Fibroblast of lung (primary cell): ENCODE measurements at regions not wholly inside any gene's neighbourhood (a gene's known extent, or its start where the extent isn't known, plus 50 kb on each side); places are given as distances from the start of the nearest gene placed in this dataset.

ENCODE experiments used
- DNase-seq, 2 donors: peaks; one replicate each; pipeline versions ENCODE4 v3.0.0 to v3.0.0-alpha.2; 2010; ENCODE audit warnings: low read depth in 2 of 2
- H2AFZ ChIP-seq: 2 replicates; pipeline ENCODE4 v1.5.1; 2012; ENCODE audit warnings: low read length, control low read depth, inconsistent platforms
- H3K27ac ChIP-seq: 2 replicates; pipeline ENCODE4 v1.5.1; 2011; ENCODE audit warnings: low read length, control low read depth; ENCODE audit not compliant: insufficient read depth
- H3K27me3 ChIP-seq: 2 replicates; pipeline ENCODE4 v1.5.1; 2011; ENCODE audit warnings: mild to moderate bottlenecking, low read length; ENCODE audit not compliant: control insufficient read depth, insufficient read depth
- H3K36me3 ChIP-seq: 2 replicates; pipeline ENCODE4 v1.5.1; 2011; ENCODE audit warnings: low read length; ENCODE audit not compliant: control insufficient read depth, insufficient read depth
- H3K4me1 ChIP-seq: 2 replicates; pipeline ENCODE4 v1.5.1; 2011; ENCODE audit warnings: low read length; ENCODE audit not compliant: control insufficient read depth, insufficient read depth; ENCODE audit errors: extremely low read depth
- H3K4me2 ChIP-seq: 2 replicates; pipeline ENCODE4 v1.5.1; 2011; ENCODE audit warnings: low read length, control low read depth; ENCODE audit not compliant: insufficient read depth; ENCODE audit errors: extremely low read depth
- H3K4me3 ChIP-seq, 4 experiments: fragments of 200-600 bp in 1 of 4; sonication (generic) in 1 of 4; replicated peaks in 1 of 4; 2 replicates each; pipeline ENCODE4 v1.5.1; 2011 to 2016; ENCODE audit warnings: low read length in 4 of 4, low read depth in 3 of 4, mild to moderate bottlenecking in 3 of 4, control low read depth in 2 of 4, inconsistent platforms in 1 of 4, mixed read lengths in 1 of 4; ENCODE audit not compliant: insufficient read depth in 1 of 4; ENCODE audit errors: control extremely low read depth in 1 of 4
- H3K79me2 ChIP-seq: 2 replicates; pipeline ENCODE4 v1.5.1; 2012; ENCODE audit warnings: mild to moderate bottlenecking, low read length, inconsistent platforms; ENCODE audit not compliant: control insufficient read depth, insufficient read depth
- H3K9ac ChIP-seq: 2 replicates; pipeline ENCODE4 v1.5.1; 2011; ENCODE audit warnings: mild to moderate bottlenecking, low read length, control low read depth; ENCODE audit not compliant: insufficient read depth
- H3K9me3 ChIP-seq: 2 replicates; pipeline ENCODE4 v1.5.1; 2012; ENCODE audit warnings: low read depth, low read length; ENCODE audit not compliant: control insufficient read depth, insufficient read depth
- H4K20me1 ChIP-seq: 2 replicates; pipeline ENCODE4 v1.5.1; 2011; ENCODE audit warnings: low read length; ENCODE audit not compliant: control insufficient read depth, insufficient read depth; ENCODE audit errors: extremely low read depth
- EZH2 ChIP-seq: IDR thresholded peaks from 2 replicates; pipeline ENCODE4 v1.5.1; 2012; ENCODE audit warnings: low read length, control low read depth, mild to moderate bottlenecking; ENCODE audit errors: missing control alignments
- TF ChIP-seq, protein P1 (sequence below), 2 donors: IDR thresholded peaks in 1 of 2; conservative IDR thresholded peaks in 1 of 2; 1 replicate in 1 of 2; 2 replicates in 1 of 2; pipeline ENCODE4 v1.5.1; 2011 to 2012; ENCODE audit warnings: low read length in 2 of 2, control low read depth in 1 of 2, inconsistent platforms in 1 of 2, low read depth in 1 of 2, mild to moderate bottlenecking in 1 of 2

DNA sequence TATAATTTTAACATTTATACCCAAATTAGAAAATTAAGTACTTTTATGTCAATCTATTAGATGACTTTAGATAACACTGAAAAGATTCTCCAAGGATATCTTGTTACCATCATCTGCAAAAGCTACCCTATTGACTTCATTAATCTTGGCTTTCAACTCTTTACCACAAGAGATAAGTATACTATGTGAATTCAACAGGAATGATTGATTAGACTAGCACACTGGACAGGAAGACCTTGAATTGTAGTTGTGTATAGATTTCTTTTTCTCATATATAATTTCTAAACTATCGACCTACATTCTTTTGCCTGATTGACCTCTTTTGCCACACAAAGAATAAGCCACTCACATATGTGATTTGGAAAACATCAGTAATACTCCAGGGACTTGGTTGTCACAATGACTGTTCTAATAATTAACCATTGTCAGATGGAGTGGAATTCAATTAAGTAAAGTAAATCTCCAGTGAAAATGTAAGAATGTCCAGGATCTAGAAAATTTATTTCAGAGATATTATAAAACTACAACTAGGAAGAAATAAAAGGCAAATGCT lies 1132.0 kb downstream of the SORCS1 start:
- Histone ChIP-seq H3K36me3 (no peaks in the 10 kb centered on the region), H3K9me3 (no peaks in the 10 kb centered on the region), H3K79me2 (no peaks in the 10 kb centered on the region), H4K20me1 (no peaks in the 10 kb centered on the region), H3K27me3 (no peaks in the 10 kb centered on the region), H3K4me3 (no peak overlapping the region), H3K27ac (no peak overlapping the region), H3K4me2 (no peak overlapping the region), H3K4me1 (no peaks in the 10 kb centered on the region), H2AFZ (no peak overlapping the region), H3K9ac (no peak overlapping the region)
- DNase-seq: no peak
- TF ChIP-seq, protein P1, sequence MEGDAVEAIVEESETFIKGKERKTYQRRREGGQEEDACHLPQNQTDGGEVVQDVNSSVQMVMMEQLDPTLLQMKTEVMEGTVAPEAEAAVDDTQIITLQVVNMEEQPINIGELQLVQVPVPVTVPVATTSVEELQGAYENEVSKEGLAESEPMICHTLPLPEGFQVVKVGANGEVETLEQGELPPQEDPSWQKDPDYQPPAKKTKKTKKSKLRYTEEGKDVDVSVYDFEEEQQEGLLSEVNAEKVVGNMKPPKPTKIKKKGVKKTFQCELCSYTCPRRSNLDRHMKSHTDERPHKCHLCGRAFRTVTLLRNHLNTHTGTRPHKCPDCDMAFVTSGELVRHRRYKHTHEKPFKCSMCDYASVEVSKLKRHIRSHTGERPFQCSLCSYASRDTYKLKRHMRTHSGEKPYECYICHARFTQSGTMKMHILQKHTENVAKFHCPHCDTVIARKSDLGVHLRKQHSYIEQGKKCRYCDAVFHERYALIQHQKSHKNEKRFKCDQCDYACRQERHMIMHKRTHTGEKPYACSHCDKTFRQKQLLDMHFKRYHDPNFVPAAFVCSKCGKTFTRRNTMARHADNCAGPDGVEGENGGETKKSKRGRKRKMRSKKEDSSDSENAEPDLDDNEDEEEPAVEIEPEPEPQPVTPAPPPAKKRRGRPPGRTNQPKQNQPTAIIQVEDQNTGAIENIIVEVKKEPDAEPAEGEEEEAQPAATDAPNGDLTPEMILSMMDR (conservative IDR thresholded peaks at IDR 0.05 in 1 of 2, IDR thresholded peaks at IDR 0.05 in 1 of 2; ENCODE audit: low read depth in 1 of 2, low read length in 2 of 2): no peak
- no peak for TF ChIP-seq EZH2

DNA sequence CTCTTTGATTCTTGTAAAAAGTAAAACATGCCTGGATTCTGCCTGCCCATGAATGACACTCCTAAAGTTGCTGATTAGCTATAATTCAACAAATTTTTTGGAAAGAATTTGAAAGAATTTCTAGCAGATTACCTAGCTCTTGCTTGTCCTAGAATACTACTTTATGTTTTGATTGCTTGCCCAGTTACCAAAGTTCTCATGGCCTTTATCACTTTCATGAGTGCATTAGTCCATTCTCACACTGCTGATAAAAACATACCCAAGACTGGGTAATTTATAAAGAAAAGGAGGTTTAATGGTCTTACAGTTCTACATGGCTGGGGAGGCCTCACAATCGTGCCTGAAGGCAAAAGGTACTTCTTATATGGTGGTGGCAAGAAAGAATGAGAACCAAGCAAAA lies 1137.3 kb downstream of the SORCS1 start:
- Histone ChIP-seq H3K27ac (no peak overlapping the region), H3K79me2 (no peaks in the 10 kb centered on the region), H3K36me3 (no peaks in the 10 kb centered on the region), H4K20me1 (no peaks in the 10 kb centered on the region), H3K4me3 (no peak overlapping the region), H3K9me3 (no peaks in the 10 kb centered on the region), H3K4me2 (no peak overlapping the region), H3K27me3 (no peaks in the 10 kb centered on the region), H2AFZ (no peak overlapping the region), H3K4me1 (no peaks in the 10 kb centered on the region), H3K9ac (no peak overlapping the region)
- no peak for DNase-seq
- no peak for TF ChIP-seq EZH2
- TF ChIP-seq, protein P1 (conservative IDR thresholded peaks at IDR 0.05 in 1 of 2, IDR thresholded peaks at IDR 0.05 in 1 of 2; ENCODE audit: low read depth in 1 of 2, low read length in 2 of 2): no peak

DNA sequence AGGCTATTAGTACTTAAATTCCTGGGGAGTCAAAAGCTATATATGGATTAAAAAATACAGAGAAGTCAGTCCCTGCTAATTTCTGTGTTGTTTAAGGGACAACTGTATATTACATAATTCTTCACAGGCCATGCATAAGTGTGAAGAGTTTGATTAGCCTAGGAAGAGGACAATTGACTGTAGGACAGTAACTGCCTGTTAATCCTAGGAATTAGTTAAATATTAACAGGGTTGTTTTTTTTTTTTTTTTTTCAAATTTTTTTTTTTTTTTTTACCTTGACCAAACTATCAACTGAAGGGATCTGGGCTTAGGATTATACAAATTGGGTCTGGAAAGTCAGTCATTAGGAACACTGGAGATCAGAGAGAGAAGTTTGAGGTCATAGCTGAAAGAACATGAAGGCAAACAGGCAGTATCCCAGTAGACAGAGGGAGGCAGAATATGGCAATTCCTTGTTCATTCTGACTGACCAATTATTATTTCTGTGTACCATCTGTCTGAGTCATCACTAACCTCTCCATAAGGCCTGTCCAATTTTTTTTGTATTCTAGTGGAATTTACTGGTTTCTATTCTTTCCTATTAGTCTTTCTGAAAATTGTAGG lies 1139.2 kb downstream of the SORCS1 start:
- Histone ChIP-seq H3K9me3 (no peaks in the 10 kb centered on the region), H4K20me1 (no peaks in the 10 kb centered on the region), H3K27ac (no peak overlapping the region), H3K79me2 (no peaks in the 10 kb centered on the region), H3K4me2 (no peak overlapping the region), H3K9ac (no peak overlapping the region), H3K4me3 (no peak overlapping the region), H2AFZ (no peak overlapping the region), H3K27me3 (no peaks in the 10 kb centered on the region), H3K36me3 (no peaks in the 10 kb centered on the region), H3K4me1 (no peaks in the 10 kb centered on the region)
- TF ChIP-seq, protein P1 (conservative IDR thresholded peaks at IDR 0.05 in 1 of 2, IDR thresholded peaks at IDR 0.05 in 1 of 2; ENCODE audit: low read depth in 1 of 2, low read length in 2 of 2): no peak
- DNase-seq: no peak
